Common myeloid progenitor, CD34-positive (primary cell): ENCODE measurements at regions not wholly inside any gene's neighbourhood (a gene's known extent, or its start where the extent isn't known, plus 50 kb on each side); places are given as distances from the start of the nearest gene placed in this dataset.

ENCODE experiments used
- CTCF ChIA-PET: fragments of 350-600 bp; sonication (Branson Sonifier 250); formaldehyde crosslinking; loops from one replicate; lab custom pipeline; 2021; ENCODE audit warnings: antibody characterized with exemption; lab: Charles Lee
- POLR2A ChIA-PET: fragments of 350-600 bp; sonication (Branson Sonifier 250); formaldehyde crosslinking; loops from one replicate; lab custom pipeline; 2021; ENCODE audit warnings: antibody characterized with exemption; lab: Charles Lee
- DNase-seq, 3 donors: peaks; one replicate each; pipeline versions ENCODE4 v3.0.0 to v3.0.0-alpha.2; 2013
- H3K27ac ChIP-seq, 2 experiments: 1 replicate in 1 of 2; 2 replicates in 1 of 2; pipeline ENCODE4 v1.7.0; 2013; ENCODE audit warnings: inconsistent platforms in 2 of 2, low read length in 2 of 2, mild to moderate bottlenecking in 2 of 2, low read depth in 1 of 2, moderate library complexity in 1 of 2; ENCODE audit not compliant: severe bottlenecking in 2 of 2, insufficient read depth in 1 of 2, poor library complexity in 1 of 2
- H3K27me3 ChIP-seq, 5 experiments: replicated peaks in 2 of 5; 1 replicate in 3 of 5; 2 replicates in 2 of 5; pipeline versions ENCODE4 v1.6.1 to v1.7.0; 2013; ENCODE audit warnings: low read length in 4 of 5, mild to moderate bottlenecking in 2 of 5, moderate library complexity in 2 of 5, inconsistent platforms in 1 of 5; ENCODE audit not compliant: insufficient read depth in 5 of 5, control insufficient read depth in 4 of 5
- H3K36me3 ChIP-seq, 4 experiments: 1 replicate in 2 of 4; 2 replicates in 2 of 4; pipeline versions ENCODE4 v1.6.1 to v1.7.0; 2013; ENCODE audit warnings: low read length in 3 of 4, control low read depth in 1 of 4, mild to moderate bottlenecking in 1 of 4; ENCODE audit not compliant: control insufficient read depth in 4 of 4, insufficient read depth in 4 of 4
- H3K4me1 ChIP-seq, 4 experiments: 1 replicate in 3 of 4; 2 replicates in 1 of 4; pipeline versions ENCODE4 v1.6.1 to v1.7.1; 2013; ENCODE audit warnings: low read length in 3 of 4, mild to moderate bottlenecking in 3 of 4, control low read depth in 1 of 4, inconsistent platforms in 1 of 4, moderate library complexity in 1 of 4; ENCODE audit not compliant: control insufficient read depth in 4 of 4, insufficient read depth in 4 of 4; ENCODE audit errors: control extremely low read depth in 1 of 4
- H3K4me3 ChIP-seq, 7 experiments: 1 replicate in 4 of 7; 2 replicates in 3 of 7; pipeline versions ENCODE4 v1.5.1 to v1.7.0; 2013; ENCODE audit warnings: mild to moderate bottlenecking in 7 of 7, low read length in 6 of 7, moderate library complexity in 6 of 7, inconsistent platforms in 2 of 7, low read depth in 2 of 7, control low read depth in 1 of 7; ENCODE audit not compliant: insufficient read depth in 4 of 7, control insufficient read depth in 1 of 7; ENCODE audit errors: extremely low read depth in 1 of 7
- H3K9me3 ChIP-seq, 5 experiments: 1 replicate in 4 of 5; 2 replicates in 1 of 5; pipeline versions ENCODE4 v1.6.1 to v1.7.1; 2013; ENCODE audit warnings: low read length in 4 of 5, mild to moderate bottlenecking in 2 of 5, inconsistent platforms in 1 of 5, low read depth in 1 of 5, moderate library complexity in 1 of 5; ENCODE audit not compliant: control insufficient read depth in 4 of 5, insufficient read depth in 2 of 5; ENCODE audit errors: control extremely low read depth in 1 of 5
- WGBS: methylation state at CpG from one replicate; pipeline ENCODE4 v1.1.5; 2013; ENCODE audit not compliant: insufficient coverage; 5-methylcytosine and 5-hydroxymethylcytosine counted together

- CTCF ChIA-PET, result no interaction called here
- Histone ChIP-seq H3K9me3 (peaks cover 0 to 12% (median 4%) of the 10 kb centered on the region in 5 experiments), H3K36me3 (no peaks in the 10 kb centered on the region), H3K4me1 (peaks cover 0 to 5% (median 1%) of the 10 kb centered on the region in 4 experiments), H3K27ac (no peak overlapping the region), H3K4me3 (no peak overlapping the region), H3K27me3 (no peaks in the 10 kb centered on the region)
- 80% methylated on average over 2 of the region's 2 CpGs for WGBS
- POLR2A ChIA-PET, result no interaction called here
- DNase-seq, result no peak
These were observed 767.2 kb upstream of the SLC10A2 start for GRCh38 chr13:103833294-103833852.

GRCh38 chr13:103815619-103816018 is 749.4 kb upstream of the SLC10A2 start:
- CTCF ChIA-PET, result no interaction called here
- POLR2A ChIA-PET, result no interaction called here
- Histone ChIP-seq H3K9me3 (no peaks in the 10 kb centered on the region), H3K4me1 (no peaks in the 10 kb centered on the region), H3K4me3 (no peak overlapping the region), H3K27ac (no peak overlapping the region), H3K36me3 (no peaks in the 10 kb centered on the region), H3K27me3 (no peaks in the 10 kb centered on the region)
- DNase-seq, result no peak
- no CpG with 5 or more reads among the region's 4 CpGs for WGBS

- Histone ChIP-seq H3K27ac (no peak overlapping the region), H3K27me3 (no peaks in the 10 kb centered on the region), H3K36me3 (no peaks in the 10 kb centered on the region), H3K9me3 (no peaks in the 10 kb centered on the region), H3K4me3 (no peak overlapping the region), H3K4me1 (no peaks in the 10 kb centered on the region)
- WGBS, result 90% methylated on average over 3 of the region's 5 CpGs
- ChIA-PET CTCF (no interaction called here), POLR2A (no interaction called here)
- no peak for DNase-seq
These were observed 746.8 kb upstream of the SLC10A2 start for GRCh38 chr13:103812971-103813370.

GRCh38 chr13:103812558-103812957 is 746.3 kb upstream of the SLC10A2 start:
- Histone ChIP-seq H3K9me3 (no peaks in the 10 kb centered on the region), H3K4me1 (no peaks in the 10 kb centered on the region), H3K27me3 (no peaks in the 10 kb centered on the region), H3K27ac (no peak overlapping the region), H3K4me3 (no peak overlapping the region), H3K36me3 (no peaks in the 10 kb centered on the region)
- DNase-seq, result no peak
- CTCF ChIA-PET, result no interaction called here
- 100% methylated on average over 2 of the region's 4 CpGs for WGBS
- POLR2A ChIA-PET, result no interaction called here

- POLR2A ChIA-PET, result interaction anchor here (0.7 kb wide), 1 partner anchor 883 kb away, joined by 4 read pairs; no protein-coding TSS in a partner anchor
These were observed 743.8 kb upstream of the SLC10A2 start for GRCh38 chr13:103810026-103810425.

GRCh38 chr13:103805771-103806170 is 739.6 kb upstream of the SLC10A2 start:
- Histone ChIP-seq H3K36me3 (no peaks in the 10 kb centered on the region), H3K4me3 (no peak overlapping the region), H3K27ac (no peak overlapping the region), H3K9me3 (no peaks in the 10 kb centered on the region), H3K27me3 (no peaks in the 10 kb centered on the region), H3K4me1 (no peaks in the 10 kb centered on the region)
- ChIA-PET POLR2A (no interaction called here), CTCF (no interaction called here)
- no peak for DNase-seq
- 100% methylated on average over 2 of the region's 4 CpGs for WGBS

More at GRCh38 chr13:103810026-103810425, 743.8 kb upstream of the SLC10A2 start:
- 88% methylated on average over 2 of the region's 3 CpGs for WGBS
- H3K36me3 ChIP-seq, result no peaks in the 10 kb centered on the region
- H3K9me3 ChIP-seq, result no peaks in the 10 kb centered on the region
- H3K27me3 ChIP-seq, result no peaks in the 10 kb centered on the region
- H3K4me1 ChIP-seq, result no peaks in the 10 kb centered on the region
- H3K27ac ChIP-seq, result no peak overlapping the region
- H3K4me3 ChIP-seq, result no peak overlapping the region
- CTCF ChIA-PET, result no interaction called here
- DNase-seq, result no peak

- no peaks in the 10 kb centered on the region for H3K36me3 ChIP-seq
- no peak overlapping the region for H3K4me3 ChIP-seq
- H3K27ac ChIP-seq, result no peak overlapping the region
- POLR2A ChIA-PET, result no interaction called here
- H3K9me3 ChIP-seq, result no peaks in the 10 kb centered on the region
- DNase-seq, result no peak
- H3K27me3 ChIP-seq, result no peaks in the 10 kb centered on the region
- CTCF ChIA-PET, result interaction anchor here (0.9 to 1.6 kb wide), 2 partner anchors 11 to 14 kb away, joined by 3 to 4 read pairs; no protein-coding TSS in a partner anchor
- H3K4me1 ChIP-seq, result no peaks in the 10 kb centered on the region
- 100% methylated on average over 1 of the region's 2 CpGs for WGBS
These were observed 737.1 kb upstream of the SLC10A2 start for GRCh38 chr13:103803349-103803748.
